ENCODE measurements at regions not wholly inside any gene's neighbourhood (a gene's known extent, or its start where the extent isn't known, plus 50 kb on each side); places are given as distances from the start of the nearest gene placed in this dataset.

DNA sequence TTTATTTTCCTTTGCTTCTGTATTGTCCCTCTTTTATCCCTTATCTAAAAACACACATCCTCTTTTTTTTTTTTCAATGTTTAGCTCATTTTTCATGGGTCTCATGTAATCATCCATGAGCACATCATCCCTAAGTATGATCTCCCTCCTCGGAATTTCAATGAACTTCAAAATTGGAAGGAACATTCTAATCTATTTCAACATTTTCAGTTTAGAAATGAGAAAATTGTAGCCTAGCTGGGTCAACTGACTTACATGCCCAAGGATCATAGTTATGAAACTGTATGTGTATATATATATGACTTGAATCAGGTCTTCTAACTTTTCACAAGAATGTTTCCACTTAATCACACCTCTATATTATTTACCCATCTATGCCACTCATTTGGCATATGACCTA is 77.7 kb downstream of the TUSC1 start:
- Histone ChIP-seq H4K20me1 (ENCODE audit: insufficient read depth, low read length) (no peaks in the 10 kb centered on the region), H3K4ac (ENCODE audit: low read depth, low read length) (no peak overlapping the region), H3K14ac (replicated peaks; ENCODE audit: low read depth, low read length) (no peak overlapping the region), H2AFZ (replicated peaks; ENCODE audit: low read length, poor library complexity) (no peak overlapping the region), H3K36me3 (ENCODE audit: control insufficient read depth, insufficient read depth, low read length) (no peaks in the 10 kb centered on the region), H3K27ac (ENCODE audit: insufficient read depth, low read length) (no peak overlapping the region), H2AK9ac (replicated peaks; ENCODE audit: low read depth, low read length, poor library complexity) (no peak overlapping the region), H3K4me3 (ENCODE audit: insufficient read depth, low read depth, low read length) (no peak overlapping the region), H3K9me3 (ENCODE audit: control insufficient read depth, insufficient read depth, low read length) (no peaks in the 10 kb centered on the region), H3K9ac (ENCODE audit: low read depth, low read length) (no peak overlapping the region), H2BK20ac (ENCODE audit: low read depth, low read length) (no peak overlapping the region), H3K18ac (ENCODE audit: low read depth, low read length) (no peak overlapping the region), H4K91ac (ENCODE audit: insufficient read depth, low read depth, low read length) (no peak overlapping the region), H2BK5ac (ENCODE audit: low read depth, low read length, poor library complexity, severe bottlenecking) (no peak overlapping the region), H2AK5ac (ENCODE audit: low read depth, low read length) (no peak overlapping the region), H2BK15ac (ENCODE audit: low read depth, low read length) (no peak overlapping the region), H3K4me1 (ENCODE audit: control insufficient read depth, insufficient read depth, low read length) (no peaks in the 10 kb centered on the region), H3K4me2 (ENCODE audit: low read depth, low read length) (no peak overlapping the region), H4K8ac (ENCODE audit: low read depth in 2 of 2, low read length in 2 of 2) (no peak overlapping the region), H2BK120ac (ENCODE audit: low read depth, low read length) (no peak overlapping the region), H3K23ac (ENCODE audit: low read depth, low read length) (no peak overlapping the region), H3K27me3 (ENCODE audit: control insufficient read depth, insufficient read depth, low read length) (no peaks in the 10 kb centered on the region), H3K9me1 (ENCODE audit: insufficient read depth, low read length) (no peaks in the 10 kb centered on the region), H4K5ac (ENCODE audit: low read depth, low read length) (no peak overlapping the region), H3K56ac (ENCODE audit: extremely low read depth, insufficient read depth, low read length) (no peak overlapping the region), H3K79me1 (ENCODE audit: low read depth in 1 of 2, low read length in 2 of 2) (no peaks in the 10 kb centered on the region)
- CTCF ChIA-PET = no interaction called here
- ATAC-seq (ENCODE audit: low read depth) (no peak), DNase-seq (no peak)
- in situ Hi-C loops (cut with MboI; ENCODE audit: low sequenced_read_pairs) = no loop called here
- TF ChIP-seq BHLHE40 (IDR thresholded peaks at IDR 0.05; ENCODE audit: low read depth, low read length) (no peak), MAFK (IDR thresholded peaks at IDR 0.05; ENCODE audit: low read depth, low read length) (no peak), RFX5 (IDR thresholded peaks at IDR 0.05; ENCODE audit: low read depth, low read length) (no peak)
- POLR2A ChIA-PET (ENCODE audit: unreplicated experiment) = no interaction called here
- intact Hi-C loops (cut with micrococcal nuclease) = no loop called here
- BruUV-seq (replicated peaks) = no TSS peak
- dilution Hi-C loops (cut with HindIII; ENCODE audit: low sequenced_read_pairs, unreplicated experiment) = no loop called here
- no CpG with 5 or more reads among the region's 1 CpG for WGBS, 2 experiments (ENCODE audit: extremely low coverage in 2 of 2, insufficient read length in 1 of 2)

Data from IMR-90 (cell line).